CD14-positive monocyte (primary cell): ENCODE measurements at regions not wholly inside any gene's neighbourhood (a gene's known extent, or its start where the extent isn't known, plus 50 kb on each side); places are given as distances from the start of the nearest gene placed in this dataset.

Source experiments
- DNase-seq, 3 donors: peaks; one replicate each; pipeline ENCODE4 v3.0.0-alpha.2; 2011 to 2022
- H2AFZ ChIP-seq: 2 replicates; pipeline ENCODE4 v1.6.0; 2012; ENCODE audit warnings: mild to moderate bottlenecking, low read depth, low read length, inconsistent platforms; ENCODE audit not compliant: insufficient read depth, poor library complexity, severe bottlenecking
- H3K27ac ChIP-seq, 2 donors: 1 replicate in 1 of 2; 2 replicates in 1 of 2; pipeline ENCODE4 v1.5.1; 2012 to 2013; ENCODE audit warnings: low read length in 2 of 2, control low read depth in 1 of 2, inconsistent platforms in 1 of 2, low read depth in 1 of 2, mild to moderate bottlenecking in 1 of 2
- H3K27me3 ChIP-seq, 2 donors: one replicate each; pipeline versions ENCODE4 v1.6.0 to v1.6.1; 2011 to 2013; ENCODE audit warnings: low read length in 2 of 2; ENCODE audit not compliant: control insufficient read depth in 2 of 2, insufficient read depth in 2 of 2
- H3K36me3 ChIP-seq, 2 donors: replicated peaks in 1 of 2; 1 replicate in 1 of 2; 2 replicates in 1 of 2; pipeline versions ENCODE4 v1.5.1 to v1.6.1; 2012 to 2013; ENCODE audit warnings: low read length in 2 of 2, control low read depth in 1 of 2, inconsistent platforms in 1 of 2, mild to moderate bottlenecking in 1 of 2; ENCODE audit not compliant: insufficient read depth in 2 of 2, control insufficient read depth in 1 of 2
- H3K4me1 ChIP-seq, 2 donors: 1 replicate in 1 of 2; 2 replicates in 1 of 2; pipeline versions ENCODE4 v1.5.1 to v1.6.1; 2012 to 2013; ENCODE audit warnings: low read length in 2 of 2, control low read depth in 1 of 2, inconsistent platforms in 1 of 2, mild to moderate bottlenecking in 1 of 2, moderate library complexity in 1 of 2; ENCODE audit not compliant: insufficient read depth in 2 of 2, control insufficient read depth in 1 of 2
- H3K4me2 ChIP-seq: replicated peaks from 2 replicates; pipeline ENCODE3; 2012; ENCODE audit warnings: low read length, moderate library complexity, mild to moderate bottlenecking; ENCODE audit not compliant: poor library complexity, severe bottlenecking; ENCODE audit errors: extremely low read depth
- H3K4me3 ChIP-seq, 3 experiments: fragments of 200-600 bp in 1 of 3; sonication (generic) in 1 of 3; replicated peaks in 1 of 3; 1 replicate in 2 of 3; 2 replicates in 1 of 3; pipeline ENCODE4 v1.5.1; 2011 to 2013; ENCODE audit warnings: low read length in 3 of 3, mild to moderate bottlenecking in 3 of 3, control low read depth in 2 of 3, low read depth in 2 of 3, inconsistent platforms in 1 of 3, moderate library complexity in 1 of 3
- H3K79me2 ChIP-seq: 2 replicates; pipeline ENCODE4 v1.6.0; 2012; ENCODE audit warnings: mild to moderate bottlenecking, control low read depth, inconsistent platforms, low read length, moderate library complexity; ENCODE audit not compliant: insufficient read depth
- H3K9ac ChIP-seq: 2 replicates; pipeline ENCODE4 v1.6.0; 2017; ENCODE audit warnings: low read length, mild to moderate bottlenecking; ENCODE audit not compliant: insufficient read depth, poor library complexity, severe bottlenecking
- H3K9me3 ChIP-seq, 2 donors: replicated peaks in 1 of 2; 1 replicate in 1 of 2; 2 replicates in 1 of 2; pipeline versions ENCODE4 v1.5.1 to v1.6.1; 2012 to 2013; ENCODE audit warnings: low read length in 2 of 2, control low read depth in 1 of 2; ENCODE audit not compliant: control insufficient read depth in 1 of 2, insufficient read depth in 1 of 2
- H4K20me1 ChIP-seq: 2 replicates; pipeline ENCODE4 v1.6.0; 2012; ENCODE audit warnings: mild to moderate bottlenecking, low read length, control low read depth, moderate library complexity; ENCODE audit not compliant: insufficient read depth
- H3K27ac Mint-ChIP-seq, 7 donors: one replicate each; pipeline ENCODE4 v1.8.0; 2020; ENCODE audit warnings: mild to moderate bottlenecking in 7 of 7, mixed read lengths in 7 of 7, moderate library complexity in 6 of 7, inconsistent platforms in 2 of 7
- H3K27me3 Mint-ChIP-seq, 3 donors: one replicate each; pipeline ENCODE4 v1.8.0; 2021 to 2022; ENCODE audit warnings: low read depth in 3 of 3, mild to moderate bottlenecking in 3 of 3, mixed read lengths in 3 of 3, moderate library complexity in 3 of 3, inconsistent platforms in 1 of 3
- H3K36me3 Mint-ChIP-seq, 2 donors: one replicate each; pipeline ENCODE4 v1.8.0; 2020; ENCODE audit warnings: mixed read lengths in 2 of 2, inconsistent platforms in 1 of 2, mild to moderate bottlenecking in 1 of 2
- H3K4me1 Mint-ChIP-seq: one replicate; pipeline ENCODE4 v1.8.0; 2020; ENCODE audit warnings: mild to moderate bottlenecking, mixed read lengths
- H3K4me3 Mint-ChIP-seq, 2 donors: one replicate each; pipeline ENCODE4 v1.8.0; 2020; ENCODE audit warnings: mild to moderate bottlenecking in 2 of 2, mixed read lengths in 2 of 2, moderate library complexity in 1 of 2
- H3K9me3 Mint-ChIP-seq, 7 donors: one replicate each; pipeline ENCODE4 v1.8.0; 2020 to 2022; ENCODE audit warnings: mixed read lengths in 7 of 7, mild to moderate bottlenecking in 6 of 7, moderate library complexity in 6 of 7, inconsistent platforms in 2 of 7
- CTCF ChIP-seq: fragments of 200-600 bp; IDR thresholded peaks from one replicate; pipeline ENCODE4 v1.8.0; 2022; ENCODE audit warnings: antibody characterized with exemption, mild to moderate bottlenecking
- WGBS: methylation state at CpG from one replicate; pipeline ENCODE4 v1.1.5; 2013; ENCODE audit warnings: missing lambda C conversion rate; ENCODE audit not compliant: insufficient coverage; 5-methylcytosine and 5-hydroxymethylcytosine counted together
- intact Hi-C, 2 donors: fragments of 100-400 bp; cut with micrococcal nuclease; formaldehyde crosslinking; loops; one replicate each; pipeline versions ENCODE4 v1.15.0 to v1.15.1; 2023

GRCh38 chr2:129175051-129175450 lies 804.4 kb upstream of the RAB6C start:
- Mint-ChIP-seq H3K27ac (no peak overlapping the region), H3K27me3 (no peaks in the 10 kb centered on the region), H3K9me3 (peaks cover 0 to 8% (median 5%) of the 10 kb centered on the region in 7 donors), H3K36me3 (no peaks in the 10 kb centered on the region), H3K4me3 (no peak overlapping the region), H3K4me1 (no peaks in the 10 kb centered on the region)
- intact Hi-C loops = no loop called here
- DNase-seq = no peak
- Histone ChIP-seq H3K4me2 (no peak overlapping the region), H3K79me2 (no peaks in the 10 kb centered on the region), H2AFZ (no peak overlapping the region), H3K9ac (no peak overlapping the region), H3K4me3 (no peak overlapping the region), H3K4me1 (no peaks in the 10 kb centered on the region), H3K27ac (no peak overlapping the region), H3K27me3 (no peaks in the 10 kb centered on the region), H3K9me3 (peaks cover 0 to 14% of the 10 kb centered on the region in 2 donors), H3K36me3 (no peaks in the 10 kb centered on the region), H4K20me1 (no peaks in the 10 kb centered on the region)
- no peak for TF ChIP-seq CTCF
- WGBS = no CpG with 5 or more reads among the region's 2 CpGs

GRCh38 chr2:129176375-129176774 lies 803.1 kb upstream of the RAB6C start:
- Histone ChIP-seq H4K20me1 (no peaks in the 10 kb centered on the region), H3K36me3 (no peaks in the 10 kb centered on the region), H3K9me3 (peaks cover 0 to 14% of the 10 kb centered on the region in 2 donors), H3K4me3 (no peak overlapping the region), H2AFZ (no peak overlapping the region), H3K4me2 (no peak overlapping the region), H3K4me1 (no peaks in the 10 kb centered on the region), H3K27ac (no peak overlapping the region), H3K79me2 (no peaks in the 10 kb centered on the region), H3K9ac (no peak overlapping the region), H3K27me3 (no peaks in the 10 kb centered on the region)
- Mint-ChIP-seq H3K4me3 (no peak overlapping the region), H3K9me3 (peaks cover 0 to 8% (median 3%) of the 10 kb centered on the region in 7 donors), H3K4me1 (no peaks in the 10 kb centered on the region), H3K36me3 (no peaks in the 10 kb centered on the region), H3K27me3 (no peaks in the 10 kb centered on the region), H3K27ac (no peak overlapping the region)
- TF ChIP-seq CTCF = no peak
- intact Hi-C loops = no loop called here
- DNase-seq = no peak
- 93% methylated on average over 5 of the region's 5 CpGs for WGBS
